ENCODE measurements at regions not wholly inside any gene's neighbourhood (a gene's known extent, or its start where the extent isn't known, plus 50 kb on each side); places are given as distances from the start of the nearest gene placed in this dataset.

GRCh38 chr10:8481718-8482504 is 427.4 kb downstream of the GATA3 start:
- Mint-ChIP-seq H3K27me3 (peaks cover 28% of the 10 kb centered on the region), H3K9me3 (peaks cover 6% of the 10 kb centered on the region), H3K27ac (no peak overlapping the region), H3K36me3 (no peaks in the 10 kb centered on the region), H3K4me1 (no peaks in the 10 kb centered on the region), H3K4me3 (no peak overlapping the region)
- POLR2A ChIA-PET, result no interaction called here
- no peak for DNase-seq
- no peak for ATAC-seq (ENCODE audit: low read depth)

- Mint-ChIP-seq H3K36me3 (no peaks in the 10 kb centered on the region), H3K4me1 (no peaks in the 10 kb centered on the region), H3K27me3 (peaks cover 24% of the 10 kb centered on the region), H3K27ac (no peak overlapping the region), H3K4me3 (no peak overlapping the region), H3K9me3 (no peaks in the 10 kb centered on the region)
- ATAC-seq (ENCODE audit: low read depth) (no peak), DNase-seq (no peak)
- POLR2A ChIA-PET, result no interaction called here
These were observed 430.5 kb downstream of the GATA3 start for GRCh38 chr10:8485032-8485431.

GRCh38 chr10:8487346-8487745 is 432.9 kb downstream of the GATA3 start:
- H3K27me3 Mint-ChIP-seq, result peaks cover 13% of the 10 kb centered on the region
- no peaks in the 10 kb centered on the region for H3K36me3 Mint-ChIP-seq
- H3K4me3 Mint-ChIP-seq, result no peak overlapping the region
- H3K9me3 Mint-ChIP-seq, result no peaks in the 10 kb centered on the region
- POLR2A ChIA-PET, result no interaction called here
- H3K4me1 Mint-ChIP-seq, result no peaks in the 10 kb centered on the region
- H3K27ac Mint-ChIP-seq, result no peak overlapping the region
- ATAC-seq (ENCODE audit: low read depth) (no peak), DNase-seq (no peak)

GRCh38 chr10:8489232-8489631 is 434.7 kb downstream of the GATA3 start:
- no peak for DNase-seq
- no peaks in the 10 kb centered on the region for H3K9me3 Mint-ChIP-seq
- H3K36me3 Mint-ChIP-seq, result no peaks in the 10 kb centered on the region
- no peaks in the 10 kb centered on the region for H3K4me1 Mint-ChIP-seq
- POLR2A ChIA-PET, result no interaction called here
- ATAC-seq (ENCODE audit: low read depth), result no peak
- H3K27ac Mint-ChIP-seq, result no peak overlapping the region
- no peak overlapping the region for H3K4me3 Mint-ChIP-seq
- peaks cover 6% of the 10 kb centered on the region for H3K27me3 Mint-ChIP-seq

GRCh38 chr10:8489823-8490222 is 435.3 kb downstream of the GATA3 start:
- ATAC-seq (ENCODE audit: low read depth), result no peak
- Mint-ChIP-seq H3K9me3 (no peaks in the 10 kb centered on the region), H3K4me1 (no peaks in the 10 kb centered on the region), H3K36me3 (no peaks in the 10 kb centered on the region), H3K27ac (no peak overlapping the region), H3K4me3 (no peak overlapping the region), H3K27me3 (peaks cover 6% of the 10 kb centered on the region)
- DNase-seq, result no peak
- POLR2A ChIA-PET, result no interaction called here

GRCh38 chr10:8498290-8498689 is 443.8 kb downstream of the GATA3 start:
- H3K4me3 Mint-ChIP-seq, result no peak overlapping the region
- no peak overlapping the region for H3K27ac Mint-ChIP-seq
- H3K4me1 Mint-ChIP-seq, result peaks cover 2% of the 10 kb centered on the region
- DNase-seq (no peak), ATAC-seq (ENCODE audit: low read depth) (no peak)
- no peaks in the 10 kb centered on the region for H3K9me3 Mint-ChIP-seq
- POLR2A ChIA-PET, result interaction anchor here (0.7 kb wide), 1 partner anchor 49 kb away, joined by 3 read pairs; no protein-coding TSS in a partner anchor
- H3K36me3 Mint-ChIP-seq, result no peaks in the 10 kb centered on the region
- H3K27me3 Mint-ChIP-seq, result peaks cover 10% of the 10 kb centered on the region

- H3K4me3 Mint-ChIP-seq, result no peak overlapping the region
- H3K9me3 Mint-ChIP-seq, result no peaks in the 10 kb centered on the region
- peaks cover 2% of the 10 kb centered on the region for H3K4me1 Mint-ChIP-seq
- H3K27ac Mint-ChIP-seq, result no peak overlapping the region
- H3K27me3 Mint-ChIP-seq, result peaks cover 10% of the 10 kb centered on the region
- DNase-seq, result no peak
- no peak for ATAC-seq (ENCODE audit: low read depth)
- H3K36me3 Mint-ChIP-seq, result no peaks in the 10 kb centered on the region
- POLR2A ChIA-PET, result no interaction called here
These were observed 444.4 kb downstream of the GATA3 start for GRCh38 chr10:8498881-8499280.

GRCh38 chr10:8499312-8499711 is 444.8 kb downstream of the GATA3 start:
- Mint-ChIP-seq H3K27ac (no peak overlapping the region), H3K4me1 (peaks cover 2% of the 10 kb centered on the region), H3K9me3 (no peaks in the 10 kb centered on the region), H3K36me3 (no peaks in the 10 kb centered on the region), H3K27me3 (peaks cover 10% of the 10 kb centered on the region), H3K4me3 (no peak overlapping the region)
- DNase-seq, result no peak
- POLR2A ChIA-PET, result no interaction called here
- no peak for ATAC-seq (ENCODE audit: low read depth)

- H3K27me3 Mint-ChIP-seq, result peaks cover 8% of the 10 kb centered on the region
- DNase-seq (no peak), ATAC-seq (ENCODE audit: low read depth) (no peak)
- no peak overlapping the region for H3K4me3 Mint-ChIP-seq
- H3K9me3 Mint-ChIP-seq, result no peaks in the 10 kb centered on the region
- H3K4me1 Mint-ChIP-seq, result peaks cover 2% of the 10 kb centered on the region
- H3K27ac Mint-ChIP-seq, result no peak overlapping the region
- POLR2A ChIA-PET, result interaction anchor here (0.8 kb wide), 1 partner anchor 97 kb away, joined by 3 read pairs; no protein-coding TSS in a partner anchor
- H3K36me3 Mint-ChIP-seq, result no peaks in the 10 kb centered on the region
These were observed 445.4 kb downstream of the GATA3 start for GRCh38 chr10:8499752-8500390.

- no peak for ATAC-seq (ENCODE audit: low read depth)
- Mint-ChIP-seq H3K4me3 (no peak overlapping the region), H3K36me3 (no peaks in the 10 kb centered on the region), H3K4me1 (peaks cover 2% of the 10 kb centered on the region), H3K27ac (no peak overlapping the region), H3K9me3 (no peaks in the 10 kb centered on the region), H3K27me3 (peaks cover 9% of the 10 kb centered on the region)
- POLR2A ChIA-PET, result no interaction called here
- DNase-seq, result no peak
These were observed 448.1 kb downstream of the GATA3 start for GRCh38 chr10:8502573-8502972.

- ATAC-seq (ENCODE audit: low read depth) (no peak), DNase-seq (no peak)
- peaks cover 2% of the 10 kb centered on the region for H3K4me1 Mint-ChIP-seq
- H3K36me3 Mint-ChIP-seq, result no peaks in the 10 kb centered on the region
- POLR2A ChIA-PET, result no interaction called here
- no peaks in the 10 kb centered on the region for H3K9me3 Mint-ChIP-seq
- no peak overlapping the region for H3K27ac Mint-ChIP-seq
- H3K27me3 Mint-ChIP-seq, result peaks cover 11% of the 10 kb centered on the region
- H3K4me3 Mint-ChIP-seq, result no peak overlapping the region
These were observed 450.0 kb downstream of the GATA3 start for GRCh38 chr10:8504499-8504898.

- Mint-ChIP-seq H3K4me1 (no peaks in the 10 kb centered on the region), H3K9me3 (no peaks in the 10 kb centered on the region), H3K36me3 (no peaks in the 10 kb centered on the region), H3K4me3 (no peak overlapping the region), H3K27ac (no peak overlapping the region), H3K27me3 (peaks cover 9% of the 10 kb centered on the region)
- ATAC-seq (ENCODE audit: low read depth), result no peak
- DNase-seq, result no peak
- POLR2A ChIA-PET, result no interaction called here
These were observed 452.7 kb downstream of the GATA3 start for GRCh38 chr10:8507156-8507555.

GRCh38 chr10:8508882-8509281 is 454.4 kb downstream of the GATA3 start:
- DNase-seq (no peak), ATAC-seq (ENCODE audit: low read depth) (no peak)
- no peak overlapping the region for H3K4me3 Mint-ChIP-seq
- peaks cover 11% of the 10 kb centered on the region for H3K27me3 Mint-ChIP-seq
- no peak overlapping the region for H3K27ac Mint-ChIP-seq
- no peaks in the 10 kb centered on the region for H3K4me1 Mint-ChIP-seq
- H3K9me3 Mint-ChIP-seq, result no peaks in the 10 kb centered on the region
- POLR2A ChIA-PET, result no interaction called here
- no peaks in the 10 kb centered on the region for H3K36me3 Mint-ChIP-seq

GRCh38 chr10:8510471-8510870 is 456.0 kb downstream of the GATA3 start:
- Mint-ChIP-seq H3K36me3 (no peaks in the 10 kb centered on the region), H3K4me1 (no peaks in the 10 kb centered on the region), H3K9me3 (no peaks in the 10 kb centered on the region), H3K27me3 (peaks cover 8% of the 10 kb centered on the region), H3K4me3 (no peak overlapping the region), H3K27ac (no peak overlapping the region)
- POLR2A ChIA-PET, result no interaction called here
- DNase-seq (no peak), ATAC-seq (ENCODE audit: low read depth) (no peak)

Data from activated naive CD8-positive, alpha-beta T cell treated with anti-CD3 and anti-CD28 coated beads, Interleukin-2, amount 10 ng/mL, durations not matched to agents 7 days and 5 days (primary cell).